Neural progenitor cell (in vitro differentiated cells): ENCODE measurements at regions not wholly inside any gene's neighbourhood (a gene's known extent, or its start where the extent isn't known, plus 50 kb on each side); places are given as distances from the start of the nearest gene placed in this dataset.

Experiments
- DNase-seq: peaks from one replicate; pipeline ENCODE4 v3.0.0-alpha.2; 2016; ENCODE audit warnings: low spot score
- H2AFZ ChIP-seq: fragments of 200-600 bp; sonication (generic); replicated peaks from 2 replicates; pipeline ENCODE4 v1.6.1; 2016; ENCODE audit warnings: antibody characterized with exemption
- H3F3A ChIP-seq: fragments of 200-600 bp; sonication (generic); 2 replicates; pipeline ENCODE4 v1.6.1; 2016; ENCODE audit warnings: antibody characterized with exemption, low read depth
- H3K27ac ChIP-seq: fragments of 200-600 bp; sonication (generic); 2 replicates; pipeline ENCODE4 v1.5.1; 2016; ENCODE audit warnings: mild to moderate bottlenecking
- H3K27me3 ChIP-seq: fragments of 200-600 bp; sonication (generic); 2 replicates; pipeline ENCODE4 v1.6.1; 2016; ENCODE audit warnings: mild to moderate bottlenecking, moderate library complexity
- H3K36me3 ChIP-seq: fragments of 200-600 bp; sonication (generic); 2 replicates; pipeline ENCODE4 v1.5.1; 2016
- H3K4me1 ChIP-seq: fragments of 200-600 bp; sonication (generic); 2 replicates; pipeline ENCODE4 v1.6.1; 2016; ENCODE audit warnings: mixed run types
- H3K4me2 ChIP-seq: fragments of 200-600 bp; sonication (generic); 2 replicates; pipeline ENCODE4 v1.6.1; 2016
- H3K4me3 ChIP-seq: fragments of 200-600 bp; sonication (generic); 2 replicates; pipeline ENCODE4 v1.5.1; 2016
- H3K79me2 ChIP-seq: fragments of 200-600 bp; sonication (generic); 2 replicates; pipeline ENCODE4 v1.6.1; 2016; ENCODE audit warnings: low read depth
- H3K9ac ChIP-seq: fragments of 200-600 bp; sonication (generic); 2 replicates; pipeline ENCODE4 v1.6.1; 2016
- H3K9me3 ChIP-seq: fragments of 200-600 bp; sonication (generic); 2 replicates; pipeline ENCODE4 v1.5.1; 2016; ENCODE audit warnings: low read depth
- H4K20me1 ChIP-seq: fragments of 200-600 bp; sonication (generic); 2 replicates; pipeline ENCODE4 v1.6.1; 2016; ENCODE audit warnings: low read depth
- H3K27ac Mint-ChIP-seq: 3 replicates; pipeline ENCODE4 v1.8.0; 2021; ENCODE audit warnings: mixed read lengths
- H3K27me3 Mint-ChIP-seq: 2 replicates; pipeline ENCODE4 v1.8.0; 2022; ENCODE audit warnings: low read depth, mild to moderate bottlenecking, inconsistent platforms, moderate library complexity, mixed read lengths; ENCODE audit not compliant: insufficient read depth
- H3K36me3 Mint-ChIP-seq: 3 replicates; pipeline ENCODE4 v1.8.0; 2021; ENCODE audit warnings: mixed read lengths
- H3K4me1 Mint-ChIP-seq: 3 replicates; pipeline ENCODE4 v1.8.0; 2021; ENCODE audit warnings: mixed read lengths
- H3K4me3 Mint-ChIP-seq: 3 replicates; pipeline ENCODE4 v1.8.0; 2021; ENCODE audit warnings: mild to moderate bottlenecking, moderate library complexity, mixed read lengths
- H3K9me3 Mint-ChIP-seq: 3 replicates; pipeline ENCODE4 v1.8.0; 2020; ENCODE audit warnings: mixed read lengths
- CTCF ChIP-seq: fragments of 200-600 bp; sonication (generic); IDR thresholded peaks from 2 replicates; pipeline ENCODE4 v1.5.1; 2017; ENCODE audit warnings: antibody characterized with exemption, mild to moderate bottlenecking
- EZH2 ChIP-seq: fragments of 200-600 bp; sonication (generic); IDR thresholded peaks from 2 replicates; pipeline ENCODE4 v1.6.1; 2017; ENCODE audit warnings: antibody characterized with exemption, mild to moderate bottlenecking, moderate library complexity
- EZH2phosphoT487 ChIP-seq: fragments of 200-600 bp; sonication (generic); IDR thresholded peaks from 2 replicates; pipeline ENCODE4 v1.6.1; 2017; ENCODE audit warnings: antibody characterized with exemption

GRCh38 chr12:13472690-13473089, 276.2 kb downstream of the EMP1 start:
- Mint-ChIP-seq H3K27ac (no peak overlapping the region), H3K4me3 (no peak overlapping the region), H3K36me3 (no peaks in the 10 kb centered on the region), H3K4me1 (peaks cover 15% of the 10 kb centered on the region), H3K27me3 (peaks cover 5% of the 10 kb centered on the region), H3K9me3 (no peaks in the 10 kb centered on the region)
- Histone ChIP-seq H4K20me1 (no peaks in the 10 kb centered on the region), H3K4me1 (peaks cover 3% of the 10 kb centered on the region), H3K4me2 (no peak overlapping the region), H2AFZ (no peak overlapping the region), H3K9me3 (no peaks in the 10 kb centered on the region), H3K4me3 (no peak overlapping the region), H3K27me3 (no peaks in the 10 kb centered on the region), H3K36me3 (no peaks in the 10 kb centered on the region), H3K79me2 (no peaks in the 10 kb centered on the region), H3K9ac (no peak overlapping the region), H3K27ac (no peak overlapping the region), H3F3A (no peaks in the 10 kb centered on the region)
- no peak for TF ChIP-seq EZH2
- no peak for TF ChIP-seq CTCF
- TF ChIP-seq EZH2phosphoT487, result no peak
- DNase-seq, result no peak

- Histone ChIP-seq H3K27ac (no peak overlapping the region), H3F3A (no peaks in the 10 kb centered on the region), H3K36me3 (no peaks in the 10 kb centered on the region), H3K9me3 (no peaks in the 10 kb centered on the region), H3K4me1 (peaks cover 3% of the 10 kb centered on the region), H3K79me2 (no peaks in the 10 kb centered on the region), H3K27me3 (no peaks in the 10 kb centered on the region), H4K20me1 (no peaks in the 10 kb centered on the region), H3K9ac (no peak overlapping the region), H2AFZ (no peak overlapping the region), H3K4me3 (no peak overlapping the region), H3K4me2 (no peak overlapping the region)
- Mint-ChIP-seq H3K9me3 (no peaks in the 10 kb centered on the region), H3K4me1 (peaks cover 15% of the 10 kb centered on the region), H3K4me3 (no peak overlapping the region), H3K36me3 (no peaks in the 10 kb centered on the region), H3K27ac (no peak overlapping the region), H3K27me3 (peaks cover 5% of the 10 kb centered on the region)
- TF ChIP-seq CTCF (no peak), EZH2phosphoT487 (no peak), EZH2 (no peak)
- DNase-seq, result no peak
Observed at GRCh38 chr12:13471471-13471870, 274.9 kb downstream of the EMP1 start.

GRCh38 chr12:13465635-13466034, 269.1 kb downstream of the EMP1 start:
- no peaks in the 10 kb centered on the region for H4K20me1 ChIP-seq
- no peak overlapping the region for H3K9ac ChIP-seq
- no peaks in the 10 kb centered on the region for H3K9me3 Mint-ChIP-seq
- peaks cover 24% of the 10 kb centered on the region for H3K4me1 Mint-ChIP-seq
- no peaks in the 10 kb centered on the region for H3F3A ChIP-seq
- peaks cover 3% of the 10 kb centered on the region for H3K4me1 ChIP-seq
- H3K36me3 Mint-ChIP-seq, result no peaks in the 10 kb centered on the region
- H3K27me3 Mint-ChIP-seq, result peaks cover 3% of the 10 kb centered on the region
- DNase-seq, result no peak
- no peak overlapping the region for H2AFZ ChIP-seq
- no peak for TF ChIP-seq CTCF
- TF ChIP-seq EZH2, result no peak
- no peak for TF ChIP-seq EZH2phosphoT487
- no peak overlapping the region for H3K27ac Mint-ChIP-seq
- H3K9me3 ChIP-seq, result no peaks in the 10 kb centered on the region
- H3K79me2 ChIP-seq, result no peaks in the 10 kb centered on the region
- H3K4me2 ChIP-seq, result no peak overlapping the region
- H3K27ac ChIP-seq, result no peak overlapping the region
- H3K36me3 ChIP-seq, result no peaks in the 10 kb centered on the region
- H3K27me3 ChIP-seq, result no peaks in the 10 kb centered on the region
- H3K4me3 Mint-ChIP-seq, result no peak overlapping the region
- no peak overlapping the region for H3K4me3 ChIP-seq

- no peaks in the 10 kb centered on the region for H3K36me3 ChIP-seq
- DNase-seq, result no peak
- H3F3A ChIP-seq, result no peaks in the 10 kb centered on the region
- H3K27ac Mint-ChIP-seq, result no peak overlapping the region
- no peak overlapping the region for H3K4me2 ChIP-seq
- no peaks in the 10 kb centered on the region for H3K36me3 Mint-ChIP-seq
- no peaks in the 10 kb centered on the region for H3K9me3 Mint-ChIP-seq
- H2AFZ ChIP-seq, result no peak overlapping the region
- no peaks in the 10 kb centered on the region for H3K9me3 ChIP-seq
- no peaks in the 10 kb centered on the region for H3K4me1 ChIP-seq
- no peaks in the 10 kb centered on the region for H3K79me2 ChIP-seq
- no peaks in the 10 kb centered on the region for H4K20me1 ChIP-seq
- no peak overlapping the region for H3K9ac ChIP-seq
- H3K4me1 Mint-ChIP-seq, result peaks cover 15% of the 10 kb centered on the region
- no peak overlapping the region for H3K4me3 ChIP-seq
- TF ChIP-seq CTCF (no peak), EZH2 (no peak), EZH2phosphoT487 (no peak)
- no peaks in the 10 kb centered on the region for H3K27me3 Mint-ChIP-seq
- no peak overlapping the region for H3K4me3 Mint-ChIP-seq
- H3K27ac ChIP-seq, result no peak overlapping the region
- H3K27me3 ChIP-seq, result no peaks in the 10 kb centered on the region
Observed at GRCh38 chr12:13463189-13463588, 266.7 kb downstream of the EMP1 start.
